Middle frontal gyrus (tissue), 1 donor: ENCODE measurements at regions not wholly inside any gene's neighbourhood (a gene's known extent, or its start where the extent isn't known, plus 50 kb on each side); places are given as distances from the start of the nearest gene placed in this dataset.

Experiments
- DNase-seq: peaks from one replicate; pipeline ENCODE4 v3.0.0-alpha.2; 2015; ENCODE audit warnings: low spot score; ENCODE audit errors: extremely low spot score

DNA sequence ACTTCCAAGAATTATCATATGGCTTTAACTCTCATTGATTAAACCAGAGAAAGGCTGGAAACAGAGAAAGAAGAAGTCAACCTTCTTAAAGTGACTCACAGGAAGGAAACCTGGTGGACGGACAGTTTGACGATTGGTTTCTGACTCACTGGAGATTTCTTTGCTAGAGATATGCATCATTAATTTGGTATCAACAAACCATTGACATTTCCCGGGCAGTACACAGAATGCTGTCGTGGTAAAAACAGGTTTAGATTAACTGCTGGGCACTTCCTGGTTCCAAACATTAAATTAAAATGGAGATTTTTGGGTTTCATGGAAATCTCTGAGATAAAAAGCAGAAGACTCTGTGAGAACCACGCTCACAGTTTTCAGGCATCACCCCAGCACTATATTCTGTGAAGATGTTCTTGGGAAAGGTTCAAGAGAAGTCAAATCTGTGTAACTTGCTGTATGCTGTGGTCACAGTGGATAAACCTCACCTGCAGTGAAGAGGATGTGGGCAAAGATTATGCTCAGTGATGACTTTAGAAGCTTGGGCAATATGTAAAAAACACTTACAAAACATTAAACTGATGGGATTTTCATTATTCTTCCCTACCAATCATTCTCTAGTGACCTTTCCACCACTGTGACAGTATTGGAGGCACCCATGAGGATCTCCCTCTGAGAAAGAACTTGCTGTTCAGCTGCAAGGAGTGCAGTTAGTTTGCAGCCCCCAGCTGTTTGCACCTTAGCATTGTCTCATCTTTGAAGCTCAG lies 61.1 kb upstream of the CD44 start:
- DNase-seq = no peak

DNA sequence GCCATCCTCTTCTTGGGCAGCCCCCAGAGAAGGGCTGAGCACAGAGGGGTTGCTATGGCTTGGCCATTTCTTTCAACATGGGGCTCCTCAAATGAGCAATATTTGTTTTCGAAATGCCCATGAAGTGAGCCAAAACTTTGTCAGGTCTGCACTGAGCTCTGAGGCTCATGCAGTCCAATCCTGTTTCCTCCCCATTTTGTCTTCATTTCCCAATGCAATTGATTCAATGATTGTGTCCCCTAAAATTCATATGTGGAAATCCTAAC lies 60.6 kb upstream of the CD44 start:
- DNase-seq = no peak

DNA sequence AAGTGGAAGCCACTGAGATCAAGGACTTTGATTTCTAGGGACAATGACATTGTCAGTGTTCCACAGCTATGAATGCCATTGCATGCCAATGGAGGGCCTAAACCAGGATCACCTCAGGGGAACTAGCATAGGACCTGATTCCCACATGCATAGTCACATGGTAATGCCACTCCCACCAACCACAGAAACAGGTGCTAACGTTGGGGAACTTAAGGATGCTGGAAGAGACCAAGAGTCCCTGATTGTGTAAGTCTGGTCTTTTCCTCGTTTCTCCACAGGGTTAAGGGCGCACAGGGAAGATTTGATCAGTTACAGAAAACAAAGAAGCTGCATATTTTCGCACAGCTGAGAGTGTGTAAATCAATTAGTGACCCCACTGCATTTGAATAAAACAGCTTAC lies 59.4 kb upstream of the CD44 start:
- no peak for DNase-seq

DNA sequence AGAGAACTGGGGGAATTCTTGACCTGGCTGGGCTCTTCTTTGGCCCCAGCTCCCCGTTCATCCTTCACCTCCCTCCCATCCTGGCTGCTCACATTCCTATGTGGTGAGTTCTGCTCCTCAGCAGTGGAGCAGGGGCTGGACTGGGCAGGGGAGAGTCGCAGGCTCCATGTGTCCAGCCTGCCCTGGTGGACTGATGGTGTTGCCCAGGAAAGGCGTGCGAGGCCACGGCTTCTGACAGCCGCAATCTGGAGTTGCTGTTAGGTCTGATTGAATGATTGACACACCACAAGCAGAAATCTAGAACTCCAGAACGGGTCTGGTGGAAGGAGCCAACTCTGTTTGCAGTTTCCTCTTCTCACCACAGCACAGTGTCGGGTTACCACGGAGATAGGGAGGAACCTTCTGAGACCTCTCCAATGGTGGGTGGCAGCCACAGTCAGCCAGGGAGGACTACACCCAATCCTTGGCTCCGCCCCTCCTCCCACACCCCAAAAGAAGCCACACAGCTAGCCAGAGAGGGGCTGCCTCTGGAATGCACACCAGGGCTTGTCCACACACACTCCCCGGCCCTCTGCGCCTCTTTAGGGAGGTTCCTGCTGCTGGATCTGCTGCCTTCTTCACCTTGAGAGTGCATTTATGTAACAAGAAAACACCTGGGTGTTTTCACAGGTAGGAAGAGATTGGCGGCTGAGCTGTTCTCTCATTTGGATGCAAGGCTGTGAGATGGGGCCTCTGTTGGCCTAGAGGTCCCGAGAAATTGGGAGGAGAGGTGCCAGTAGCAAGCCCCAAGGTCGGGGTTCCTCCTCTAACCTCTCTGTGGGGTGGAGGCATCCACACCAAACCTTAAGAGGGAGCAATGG lies 56.4 kb upstream of the CD44 start:
- DNase-seq = no peak

DNA sequence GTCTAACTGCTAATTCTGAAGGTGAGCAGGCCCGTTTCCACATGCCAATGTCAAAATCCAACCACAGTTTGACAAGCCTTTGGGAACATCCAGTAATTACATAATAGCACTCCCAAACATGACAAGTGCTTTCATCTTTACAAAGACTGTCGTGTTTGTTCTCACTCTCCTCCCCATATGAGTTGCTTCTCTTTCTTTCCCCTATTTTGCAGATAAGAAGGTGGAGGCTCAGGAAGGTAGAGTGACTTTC lies 55.9 kb upstream of the CD44 start:
- no peak for DNase-seq

DNA sequence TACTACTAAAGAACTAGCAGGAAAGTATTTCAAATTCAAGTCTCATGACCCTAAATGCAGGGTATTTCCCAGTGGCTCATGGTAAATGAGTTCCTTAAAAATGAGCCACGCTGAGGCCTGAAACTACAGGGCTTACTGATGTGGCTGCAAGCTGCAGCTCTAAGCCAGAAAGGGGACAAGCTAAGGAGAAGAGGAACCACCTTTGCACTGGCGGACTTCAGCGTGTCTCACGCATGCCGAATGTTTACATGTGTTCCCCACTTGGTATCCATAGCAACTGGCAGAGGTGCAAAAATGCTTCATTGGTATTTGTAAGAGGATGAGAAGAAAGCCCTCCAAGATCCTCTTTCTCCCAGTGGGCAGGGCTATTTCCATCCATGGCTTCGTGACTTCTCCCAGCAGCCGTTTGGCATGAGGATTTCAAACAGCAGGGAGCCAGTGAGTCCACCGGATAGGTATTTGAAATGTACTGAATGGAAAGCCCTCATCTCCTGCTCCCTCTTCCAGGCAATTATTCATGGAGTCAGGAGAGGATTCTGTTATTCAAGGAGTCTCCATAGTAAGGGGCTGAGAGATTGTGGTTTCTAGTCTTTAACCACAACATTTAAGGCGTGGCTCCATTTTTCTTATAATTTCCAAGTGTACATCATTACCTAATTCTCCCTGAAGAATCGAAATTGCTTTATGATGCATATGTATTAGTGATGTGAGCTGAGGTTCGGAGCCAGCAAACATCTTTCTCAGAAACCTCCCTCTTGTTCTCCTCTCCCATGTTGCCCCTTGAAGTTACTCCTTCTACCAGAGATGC lies 55.3 kb upstream of the CD44 start:
- DNase-seq = peak; percentile 7

DNA sequence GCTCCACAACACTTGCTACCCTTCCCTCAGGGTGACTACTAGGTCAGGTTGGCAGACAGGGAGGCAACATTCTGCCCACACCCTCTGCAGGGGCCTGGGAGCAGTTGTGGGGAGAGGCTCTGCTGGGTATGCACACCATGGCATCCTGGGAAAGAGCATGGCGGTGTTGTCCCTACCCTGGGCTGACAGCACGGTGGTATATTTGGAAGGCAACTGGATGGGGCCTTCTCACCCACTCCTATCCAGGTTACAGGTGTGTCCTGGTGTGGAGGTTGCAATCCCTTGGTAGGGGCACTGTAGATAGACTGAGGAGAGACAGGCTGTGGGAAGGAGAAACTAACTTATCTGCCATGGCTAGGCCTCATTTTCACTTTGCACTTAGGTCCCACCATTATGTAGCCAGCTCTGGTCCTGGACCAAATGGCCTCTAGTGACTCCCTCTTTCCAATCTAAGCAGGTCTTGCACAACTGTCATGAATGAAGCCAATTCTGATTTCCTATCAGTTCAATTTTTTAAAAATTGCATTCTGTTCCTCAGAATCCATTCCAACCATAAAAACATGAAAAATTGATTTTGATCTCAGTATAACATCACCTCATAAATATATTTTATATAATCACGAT lies 54.0 kb upstream of the CD44 start:
- DNase-seq = no peak

DNA sequence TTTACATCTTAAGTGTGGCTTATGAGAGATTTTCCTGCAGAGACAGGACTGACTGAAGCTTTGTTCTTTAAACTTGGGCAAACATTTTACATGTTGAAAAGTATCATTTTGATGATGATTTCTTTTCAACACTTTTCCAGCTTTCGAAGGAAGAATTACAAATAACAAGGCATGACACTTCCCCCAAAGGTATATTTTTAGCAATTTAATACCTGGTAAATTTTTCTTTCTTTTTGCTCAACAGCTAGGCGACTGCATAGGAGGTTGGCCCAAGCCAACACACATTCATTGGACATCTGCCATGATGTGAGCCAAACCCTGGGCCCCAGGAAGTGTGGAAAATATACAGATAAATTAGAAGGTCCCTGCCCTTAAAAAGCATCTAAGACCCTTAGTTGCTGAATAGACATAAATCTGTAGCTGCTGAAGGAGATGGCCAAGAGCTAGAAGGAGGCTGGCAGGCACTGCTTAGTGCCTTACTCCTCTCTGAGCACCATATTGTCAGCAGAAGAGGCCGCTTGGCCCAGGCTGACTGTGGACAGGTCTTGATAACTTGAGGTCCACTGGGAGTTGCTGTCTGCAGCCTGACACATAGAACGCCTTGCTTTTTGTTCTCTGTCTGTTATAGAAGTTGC lies 53.3 kb upstream of the CD44 start:
- no peak for DNase-seq

DNA sequence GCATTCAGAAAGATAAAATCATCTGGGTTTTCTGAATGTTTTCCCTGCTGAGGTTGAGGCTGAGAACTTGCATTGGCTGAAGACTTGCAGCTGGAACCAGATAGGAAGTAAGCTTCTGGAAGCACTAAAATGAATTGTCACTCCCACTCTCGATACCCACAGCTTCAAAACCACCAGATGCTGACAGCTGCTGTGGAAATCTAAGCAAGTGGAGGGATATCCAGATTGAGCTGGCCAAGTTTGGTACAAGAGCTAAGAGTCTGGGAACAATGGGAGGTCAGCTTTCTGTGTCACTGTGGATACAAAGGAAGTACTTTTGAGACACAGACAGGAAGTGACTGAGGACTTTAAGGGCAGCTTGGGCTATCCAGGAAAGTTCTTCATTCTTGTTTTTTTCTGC lies 51.3 kb upstream of the CD44 start:
- no peak for DNase-seq

DNA sequence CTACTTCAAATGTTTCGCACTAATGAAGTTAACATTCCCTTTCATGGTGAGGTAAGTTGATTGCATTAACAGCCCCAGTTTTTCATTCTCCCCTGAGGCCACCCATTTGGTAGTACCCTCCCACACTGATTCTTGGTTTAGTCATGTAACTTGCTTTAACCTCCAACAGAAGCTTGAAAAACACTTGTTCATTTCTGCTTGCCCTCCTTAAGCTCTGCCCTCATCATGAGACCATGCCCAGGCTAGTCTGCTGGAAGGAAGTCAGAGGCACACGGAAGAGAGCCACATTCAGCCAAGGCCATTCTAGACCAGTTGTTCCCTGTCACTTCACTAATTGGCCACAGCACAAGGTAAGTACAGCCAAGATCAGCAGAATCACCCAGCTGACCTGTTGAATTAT lies 50.7 kb upstream of the CD44 start:
- DNase-seq = no peak

DNA sequence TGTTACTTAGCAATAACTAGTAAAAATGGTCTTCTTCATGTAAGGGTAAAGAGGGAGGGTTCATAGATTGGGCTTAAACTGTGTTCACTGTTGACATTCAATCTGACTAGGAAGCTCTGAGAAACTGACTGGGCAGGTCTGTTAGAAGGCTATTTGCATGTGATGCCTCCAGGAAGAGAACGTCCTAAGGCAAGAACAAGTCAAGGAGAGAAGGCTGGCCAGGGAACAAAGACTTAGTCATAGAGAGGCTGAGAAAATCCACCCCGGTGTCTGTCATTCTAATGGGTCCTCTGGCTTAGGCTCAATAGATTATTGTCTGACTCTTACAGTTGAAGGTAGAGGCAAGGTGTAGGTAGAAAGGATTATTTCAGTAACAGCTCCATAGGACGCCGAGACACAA lies 50.3 kb upstream of the CD44 start:
- no peak for DNase-seq
